ENCODE measurements at regions not wholly inside any gene's neighbourhood (a gene's known extent, or its start where the extent isn't known, plus 50 kb on each side); places are given as distances from the start of the nearest gene placed in this dataset.

DNA sequence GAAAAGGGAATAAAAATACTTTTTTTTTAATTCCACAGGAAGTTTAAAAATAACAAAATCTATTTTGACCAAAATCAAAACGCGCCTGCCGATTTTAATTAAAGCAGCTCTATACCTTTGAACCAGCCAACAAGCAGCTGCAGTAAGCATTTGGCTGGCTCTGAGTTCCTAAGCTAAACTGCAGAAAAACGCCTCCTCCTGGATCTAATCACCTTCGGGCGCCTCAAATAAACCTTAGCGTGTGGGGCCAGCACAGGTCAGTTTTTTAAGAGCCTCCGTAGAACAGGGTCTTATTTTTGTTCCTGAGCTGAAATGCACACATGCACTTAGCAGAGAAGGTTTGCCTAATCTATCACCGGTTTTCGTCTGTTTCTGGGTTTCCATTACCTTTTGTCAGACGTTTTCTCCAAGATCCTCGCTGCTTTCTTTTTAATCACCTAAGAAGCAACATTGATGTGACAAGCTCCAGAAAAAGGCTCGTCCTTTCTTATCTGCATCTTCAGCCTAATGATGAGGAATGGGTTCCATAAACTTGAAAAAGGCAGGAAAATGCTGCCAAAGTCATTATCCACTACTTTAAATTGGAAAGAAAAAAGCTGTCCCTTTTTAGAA, 64.7 kb upstream of the HNRNPA3 start:
- H3K4me3 ChIP-seq: no peak overlapping the region
- TF ChIP-seq, protein P1, sequence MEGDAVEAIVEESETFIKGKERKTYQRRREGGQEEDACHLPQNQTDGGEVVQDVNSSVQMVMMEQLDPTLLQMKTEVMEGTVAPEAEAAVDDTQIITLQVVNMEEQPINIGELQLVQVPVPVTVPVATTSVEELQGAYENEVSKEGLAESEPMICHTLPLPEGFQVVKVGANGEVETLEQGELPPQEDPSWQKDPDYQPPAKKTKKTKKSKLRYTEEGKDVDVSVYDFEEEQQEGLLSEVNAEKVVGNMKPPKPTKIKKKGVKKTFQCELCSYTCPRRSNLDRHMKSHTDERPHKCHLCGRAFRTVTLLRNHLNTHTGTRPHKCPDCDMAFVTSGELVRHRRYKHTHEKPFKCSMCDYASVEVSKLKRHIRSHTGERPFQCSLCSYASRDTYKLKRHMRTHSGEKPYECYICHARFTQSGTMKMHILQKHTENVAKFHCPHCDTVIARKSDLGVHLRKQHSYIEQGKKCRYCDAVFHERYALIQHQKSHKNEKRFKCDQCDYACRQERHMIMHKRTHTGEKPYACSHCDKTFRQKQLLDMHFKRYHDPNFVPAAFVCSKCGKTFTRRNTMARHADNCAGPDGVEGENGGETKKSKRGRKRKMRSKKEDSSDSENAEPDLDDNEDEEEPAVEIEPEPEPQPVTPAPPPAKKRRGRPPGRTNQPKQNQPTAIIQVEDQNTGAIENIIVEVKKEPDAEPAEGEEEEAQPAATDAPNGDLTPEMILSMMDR (IDR thresholded peaks at IDR 0.05): no peak
- peaks cover 23% of the 10 kb centered on the region for H3K27me3 ChIP-seq
- H3K27ac ChIP-seq: no peak overlapping the region
- H3K4me1 ChIP-seq: peaks cover 8% of the 10 kb centered on the region
- DNase-seq: no peak
- intact Hi-C loops (cut with DNase I): no loop called here
- H3K9me3 ChIP-seq: no peaks in the 10 kb centered on the region
- H3K36me3 ChIP-seq: no peaks in the 10 kb centered on the region
- no peak for ATAC-seq

GRCh38 chr2:177148477-177149154, 64.0 kb upstream of the HNRNPA3 start:
- Histone ChIP-seq H3K4me3 (peak overlapping the region; percentile 43), H3K9me3 (no peaks in the 10 kb centered on the region), H3K36me3 (no peaks in the 10 kb centered on the region), H3K4me1 (peaks cover 8% of the 10 kb centered on the region), H3K27me3 (peaks cover 23% of the 10 kb centered on the region), H3K27ac (no peak overlapping the region)
- TF ChIP-seq, protein P1 (IDR thresholded peaks at IDR 0.05): peak; percentile 90
- DNase-seq: peak; percentile 80
- intact Hi-C loops (cut with DNase I): no loop called here
- peak; percentile 99 for ATAC-seq

DNA sequence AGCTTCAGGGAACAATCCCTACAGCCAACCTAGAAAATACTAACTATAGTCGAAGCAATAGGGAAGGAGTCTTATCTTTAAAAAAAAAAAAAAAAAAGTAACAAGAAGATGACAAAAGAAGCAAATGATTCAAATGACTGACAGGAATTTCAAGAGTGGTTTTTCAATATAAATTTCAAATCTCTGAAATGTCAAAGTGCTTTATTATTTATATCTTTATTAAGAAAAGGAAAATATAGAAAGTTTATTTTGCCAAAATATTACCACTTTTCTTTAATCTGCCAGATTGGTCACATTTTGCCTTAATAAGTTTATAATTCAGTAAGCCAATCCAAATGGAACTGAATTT, 63.5 kb upstream of the HNRNPA3 start:
- Histone ChIP-seq H3K4me3 (peak overlapping the region; percentile 43), H3K4me1 (peaks cover 8% of the 10 kb centered on the region), H3K36me3 (no peaks in the 10 kb centered on the region), H3K9me3 (no peaks in the 10 kb centered on the region), H3K27me3 (peaks cover 23% of the 10 kb centered on the region), H3K27ac (no peak overlapping the region)
- ATAC-seq (no peak), DNase-seq (no peak)
- TF ChIP-seq, protein P1 (IDR thresholded peaks at IDR 0.05): no peak
- intact Hi-C loops (cut with DNase I): no loop called here

- DNase-seq (no peak), ATAC-seq (no peak)
- Histone ChIP-seq H3K27me3 (peaks cover 5% of the 10 kb centered on the region), H3K27ac (no peak overlapping the region), H3K9me3 (no peaks in the 10 kb centered on the region), H3K36me3 (no peaks in the 10 kb centered on the region), H3K4me1 (no peaks in the 10 kb centered on the region), H3K4me3 (no peak overlapping the region)
- intact Hi-C loops (cut with DNase I): no loop called here
- TF ChIP-seq, protein P1 (IDR thresholded peaks at IDR 0.05): no peak
Observed at GRCh38 chr2:177153805-177154204, 58.8 kb upstream of the HNRNPA3 start.

DNA sequence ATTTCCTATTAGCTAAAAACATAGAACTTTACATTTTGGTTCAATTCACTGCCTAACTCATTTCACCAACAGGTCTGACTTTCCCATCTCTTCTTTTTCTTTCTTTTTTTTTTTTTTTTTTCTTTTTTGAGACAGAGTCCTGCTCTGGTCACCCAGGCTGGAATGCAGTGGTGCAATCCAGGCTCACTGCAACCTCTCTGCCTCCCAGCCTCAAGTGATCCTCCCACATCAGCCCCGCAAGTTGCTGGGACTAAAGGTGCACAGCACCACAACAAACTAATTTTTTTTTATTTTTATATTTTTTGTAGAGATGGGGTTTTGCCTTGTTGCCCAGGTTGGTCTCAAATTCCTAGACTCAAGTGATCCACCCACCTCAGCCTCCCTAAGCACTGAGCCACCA, 57.8 kb upstream of the HNRNPA3 start:
- no peak for DNase-seq
- no peak overlapping the region for H3K4me3 ChIP-seq
- H3K27me3 ChIP-seq: no peaks in the 10 kb centered on the region
- TF ChIP-seq, protein P1 (IDR thresholded peaks at IDR 0.05): no peak
- intact Hi-C loops (cut with DNase I): no loop called here
- ATAC-seq: no peak
- no peaks in the 10 kb centered on the region for H3K9me3 ChIP-seq
- no peaks in the 10 kb centered on the region for H3K4me1 ChIP-seq
- H3K36me3 ChIP-seq: no peaks in the 10 kb centered on the region
- H3K27ac ChIP-seq: no peak overlapping the region

Measured in upper lobe of right lung (tissue), 1 donor.